ENCODE measurements at regions not wholly inside any gene's neighbourhood (a gene's known extent, or its start where the extent isn't known, plus 50 kb on each side); places are given as distances from the start of the nearest gene placed in this dataset.

DNA sequence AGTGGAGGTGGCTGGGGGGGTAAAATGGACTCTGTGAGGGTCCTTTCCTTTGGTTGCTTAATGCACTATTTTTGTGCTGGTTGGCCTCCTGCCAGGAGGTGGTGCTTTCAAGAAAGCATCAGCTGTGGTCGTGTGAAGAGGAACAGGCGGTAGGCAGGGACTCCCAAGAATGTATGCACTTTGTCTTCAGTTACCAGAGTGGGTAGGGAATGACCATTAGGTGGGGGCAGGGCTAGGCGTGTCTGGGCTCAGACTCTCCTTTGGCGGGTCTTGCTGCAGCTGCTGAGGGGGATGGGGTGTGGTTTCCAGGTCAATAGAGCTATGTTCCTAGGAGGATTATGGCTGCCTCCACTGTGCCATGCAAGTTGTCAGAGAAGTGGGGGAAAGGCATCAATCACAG, 509.0 kb downstream of the PCDH19 start:
- DNase-seq: no peak
- peaks cover 11% of the 10 kb centered on the region for H3K27me3 ChIP-seq
- no peaks in the 10 kb centered on the region for H3K9me3 ChIP-seq (replicated peaks in 1 of 3)
- H3K36me3 ChIP-seq (replicated peaks in 1 of 2): no peaks in the 10 kb centered on the region
- H3K4me3 ChIP-seq: no peak overlapping the region
- H3K27ac ChIP-seq: no peak overlapping the region
- intact Hi-C loops (cut with DNase I): no loop called here
- WGBS, 4 donors: 43 to 63% (median 53%) methylated on average over 3 to 4 of the region's 4 CpGs
- TF ChIP-seq, protein P1, sequence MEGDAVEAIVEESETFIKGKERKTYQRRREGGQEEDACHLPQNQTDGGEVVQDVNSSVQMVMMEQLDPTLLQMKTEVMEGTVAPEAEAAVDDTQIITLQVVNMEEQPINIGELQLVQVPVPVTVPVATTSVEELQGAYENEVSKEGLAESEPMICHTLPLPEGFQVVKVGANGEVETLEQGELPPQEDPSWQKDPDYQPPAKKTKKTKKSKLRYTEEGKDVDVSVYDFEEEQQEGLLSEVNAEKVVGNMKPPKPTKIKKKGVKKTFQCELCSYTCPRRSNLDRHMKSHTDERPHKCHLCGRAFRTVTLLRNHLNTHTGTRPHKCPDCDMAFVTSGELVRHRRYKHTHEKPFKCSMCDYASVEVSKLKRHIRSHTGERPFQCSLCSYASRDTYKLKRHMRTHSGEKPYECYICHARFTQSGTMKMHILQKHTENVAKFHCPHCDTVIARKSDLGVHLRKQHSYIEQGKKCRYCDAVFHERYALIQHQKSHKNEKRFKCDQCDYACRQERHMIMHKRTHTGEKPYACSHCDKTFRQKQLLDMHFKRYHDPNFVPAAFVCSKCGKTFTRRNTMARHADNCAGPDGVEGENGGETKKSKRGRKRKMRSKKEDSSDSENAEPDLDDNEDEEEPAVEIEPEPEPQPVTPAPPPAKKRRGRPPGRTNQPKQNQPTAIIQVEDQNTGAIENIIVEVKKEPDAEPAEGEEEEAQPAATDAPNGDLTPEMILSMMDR (IDR thresholded peaks at IDR 0.05): no peak
- TF ChIP-seq POLR2A (IDR thresholded peaks at IDR 0.05): no peak
- H3K4me1 ChIP-seq (replicated peaks in 1 of 2): no peaks in the 10 kb centered on the region

DNA sequence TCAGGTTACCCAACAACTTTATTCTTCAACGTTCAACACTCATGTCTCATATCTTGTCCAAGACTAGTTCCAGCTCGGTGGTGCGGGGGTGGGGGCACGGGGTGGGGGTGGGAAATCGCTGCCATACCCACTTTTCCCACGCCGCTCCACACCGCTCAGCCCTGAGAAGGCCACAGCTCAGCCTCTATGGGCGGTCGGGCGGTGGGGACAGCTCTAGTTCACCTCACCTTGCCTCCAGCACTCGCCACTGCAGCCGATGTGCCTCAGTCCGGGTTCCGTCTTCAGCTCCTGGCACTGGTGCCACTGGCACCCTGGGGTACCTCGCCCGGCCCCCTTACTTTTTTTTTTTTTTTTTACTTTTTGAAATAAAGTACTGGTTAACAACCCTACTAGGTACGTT, 522.2 kb downstream of the PCDH19 start:
- H3K27ac ChIP-seq: no peak overlapping the region
- H3K4me1 ChIP-seq (replicated peaks in 1 of 2): no peaks in the 10 kb centered on the region
- intact Hi-C loops (cut with DNase I): no loop called here
- DNase-seq: no peak
- TF ChIP-seq POLR2A (IDR thresholded peaks at IDR 0.05): no peak
- TF ChIP-seq, protein P1 (IDR thresholded peaks at IDR 0.05): no peak
- no peaks in the 10 kb centered on the region for H3K36me3 ChIP-seq (replicated peaks in 1 of 2)
- no peaks in the 10 kb centered on the region for H3K9me3 ChIP-seq (replicated peaks in 1 of 3)
- H3K27me3 ChIP-seq: no peaks in the 10 kb centered on the region
- H3K4me3 ChIP-seq: no peak overlapping the region
- WGBS, 4 donors: 73 to 92% (median 83%) methylated on average over 14 to 18 of the region's 18 CpGs

DNA sequence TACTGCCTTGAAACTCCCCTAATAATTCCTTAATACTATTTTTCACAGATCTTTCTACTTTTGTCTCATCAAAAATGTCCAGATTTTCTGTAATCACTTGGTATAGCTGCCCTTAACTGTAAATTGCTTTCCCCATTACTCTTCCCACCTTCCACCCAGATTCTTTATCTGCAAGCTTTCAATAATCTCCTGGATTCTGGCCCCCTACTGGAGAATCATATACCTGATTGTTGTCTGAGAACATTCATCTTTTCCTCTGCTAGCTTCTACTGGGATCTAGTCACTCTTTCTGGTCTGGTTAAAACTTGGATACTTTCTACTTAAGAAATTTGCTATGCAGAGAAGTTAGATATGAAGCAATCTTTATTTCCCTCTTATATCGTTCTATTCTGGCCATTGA, 552.6 kb downstream of the PCDH19 start:
- intact Hi-C loops (cut with DNase I): no loop called here
- WGBS, 4 donors: 41 to 59% (median 52%) methylated on average over 1 of the region's 1 CpG
- no peaks in the 10 kb centered on the region for H3K36me3 ChIP-seq (replicated peaks in 1 of 2)
- H3K4me1 ChIP-seq (replicated peaks in 1 of 2): no peaks in the 10 kb centered on the region
- H3K27me3 ChIP-seq: peaks cover 7% of the 10 kb centered on the region
- DNase-seq: no peak
- TF ChIP-seq, protein P1 (IDR thresholded peaks at IDR 0.05): no peak
- no peak for TF ChIP-seq POLR2A (IDR thresholded peaks at IDR 0.05)
- no peak overlapping the region for H3K4me3 ChIP-seq
- H3K27ac ChIP-seq: no peak overlapping the region
- H3K9me3 ChIP-seq (replicated peaks in 1 of 3): no peaks in the 10 kb centered on the region

GRCh38 chrX:99833821-99834220, 576.3 kb downstream of the PCDH19 start:
- intact Hi-C loops (cut with DNase I): no loop called here
- 36 to 59% (median 47%) methylated on average over 1 of the region's 1 CpG for WGBS, 4 donors
- H3K4me1 ChIP-seq (replicated peaks in 1 of 2): no peaks in the 10 kb centered on the region
- no peaks in the 10 kb centered on the region for H3K9me3 ChIP-seq (replicated peaks in 1 of 3)
- H3K27ac ChIP-seq: no peak overlapping the region
- H3K4me3 ChIP-seq: no peak overlapping the region
- no peaks in the 10 kb centered on the region for H3K36me3 ChIP-seq (replicated peaks in 1 of 2)
- no peaks in the 10 kb centered on the region for H3K27me3 ChIP-seq
- no peak for TF ChIP-seq POLR2A (IDR thresholded peaks at IDR 0.05)
- TF ChIP-seq, protein P1 (IDR thresholded peaks at IDR 0.05): no peak
- no peak for DNase-seq

Measured in adrenal gland (tissue), 9 donors.